ENCODE measurements at regions not wholly inside any gene's neighbourhood (a gene's known extent, or its start where the extent isn't known, plus 50 kb on each side); places are given as distances from the start of the nearest gene placed in this dataset.

DNA sequence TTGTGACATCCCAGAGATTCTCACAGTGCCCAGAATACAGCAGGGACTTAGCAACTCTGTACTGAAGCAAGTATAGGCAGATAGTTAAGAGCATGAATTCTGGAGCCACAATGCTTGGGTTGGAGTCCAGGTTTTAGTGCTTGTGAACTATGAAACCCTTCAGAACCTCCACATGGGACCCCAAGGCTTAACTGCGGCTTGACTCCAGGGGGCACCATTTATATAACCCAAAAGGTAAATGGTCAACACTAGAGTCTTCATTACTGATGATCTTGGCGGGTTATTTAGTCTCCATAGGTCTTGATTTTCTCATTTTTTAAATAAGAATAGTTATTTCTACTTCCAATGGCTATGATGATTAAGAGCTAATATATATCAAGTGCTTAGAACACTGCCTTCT is 390.3 kb downstream of the TAF11L14 start:
- no peak for DNase-seq
- intact Hi-C loops (cut with DNase I; ENCODE audit: low total_unique reads) = no loop called here
- in situ Hi-C loops (cut with MboI; ENCODE audit: low sequenced_read_pairs in 4 of 4) = no loop called here
- no peaks in the 10 kb centered on the region for H3K27me3 ChIP-seq
- H3K4me3 ChIP-seq = no peak overlapping the region
- no peak overlapping the region for H3K27ac ChIP-seq
- no peak for TF ChIP-seq CTCF (IDR thresholded peaks at IDR 0.05 in 4 of 5, conservative IDR thresholded peaks at IDR 0.05 in 1 of 5)
- no peak for TF ChIP-seq POLR2A (IDR thresholded peaks at IDR 0.05)
- no peaks in the 10 kb centered on the region for H3K9me3 ChIP-seq
- no peak for ATAC-seq
- no peaks in the 10 kb centered on the region for H3K36me3 ChIP-seq
- no peaks in the 10 kb centered on the region for H3K4me1 ChIP-seq

- no peak for DNase-seq
- in situ Hi-C loops (cut with MboI; ENCODE audit: low sequenced_read_pairs in 4 of 4) = no loop called here
- H3K4me1 ChIP-seq = no peaks in the 10 kb centered on the region
- no peak overlapping the region for H3K27ac ChIP-seq
- H3K36me3 ChIP-seq = no peaks in the 10 kb centered on the region
- no peaks in the 10 kb centered on the region for H3K9me3 ChIP-seq
- H3K4me3 ChIP-seq = no peak overlapping the region
- TF ChIP-seq CTCF (IDR thresholded peaks at IDR 0.05 in 4 of 5, conservative IDR thresholded peaks at IDR 0.05 in 1 of 5) (no peak), POLR2A (IDR thresholded peaks at IDR 0.05) (no peak)
- ATAC-seq = no peak
- intact Hi-C loops (cut with DNase I; ENCODE audit: low total_unique reads) = no loop called here
- H3K27me3 ChIP-seq = no peaks in the 10 kb centered on the region
Measured at GRCh38 chr5:18027241-18027867, 393.1 kb downstream of the TAF11L14 start.

DNA sequence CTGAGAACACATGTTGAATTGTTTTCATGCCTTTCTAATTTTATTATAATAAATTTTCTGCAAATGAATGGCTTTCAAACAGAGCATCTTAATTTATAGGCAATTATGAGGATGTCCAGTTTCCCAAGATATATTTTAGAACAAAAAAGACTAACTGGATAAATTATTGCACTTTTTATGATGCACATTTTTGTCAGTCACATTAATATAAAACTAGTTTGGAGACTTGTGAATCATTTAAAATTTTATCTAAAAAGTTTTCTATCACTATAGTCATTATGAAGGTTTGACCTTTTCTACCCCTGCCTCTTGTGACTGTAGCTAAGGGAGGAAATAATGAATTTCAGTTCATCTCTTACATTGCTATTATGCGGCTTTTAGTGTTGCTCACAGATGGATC is 393.8 kb downstream of the TAF11L14 start:
- no peak for DNase-seq
- Histone ChIP-seq H3K27ac (no peak overlapping the region), H3K36me3 (no peaks in the 10 kb centered on the region), H3K4me1 (no peaks in the 10 kb centered on the region), H3K4me3 (no peak overlapping the region), H3K27me3 (no peaks in the 10 kb centered on the region), H3K9me3 (no peaks in the 10 kb centered on the region)
- ATAC-seq = no peak
- intact Hi-C loops (cut with DNase I; ENCODE audit: low total_unique reads) (no loop called here), in situ Hi-C loops (cut with MboI; ENCODE audit: low sequenced_read_pairs in 4 of 4) (no loop called here)
- TF ChIP-seq POLR2A (IDR thresholded peaks at IDR 0.05) = no peak
- no peak for TF ChIP-seq CTCF (IDR thresholded peaks at IDR 0.05 in 4 of 5, conservative IDR thresholded peaks at IDR 0.05 in 1 of 5)

DNA sequence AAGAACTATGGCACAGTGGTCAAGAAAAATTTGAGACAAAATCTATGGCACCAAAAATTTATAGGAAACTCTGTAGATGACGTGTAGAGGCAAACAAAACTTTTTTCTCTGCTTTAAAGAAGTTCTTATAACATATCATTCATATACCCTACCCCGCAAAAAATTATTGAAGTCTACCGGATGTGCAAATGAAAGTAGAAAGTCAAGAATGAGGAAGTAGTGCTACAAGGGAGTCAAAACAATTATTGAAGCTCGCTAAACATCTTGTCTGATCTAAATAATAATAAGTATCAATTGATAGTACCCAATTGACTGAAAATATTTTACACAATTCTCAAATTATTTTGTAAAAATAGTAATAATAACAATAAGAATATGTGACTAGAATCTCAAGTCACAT is 398.5 kb downstream of the TAF11L14 start:
- ATAC-seq (no peak), DNase-seq (no peak)
- Histone ChIP-seq H3K27ac (no peak overlapping the region), H3K4me1 (no peaks in the 10 kb centered on the region), H3K4me3 (no peak overlapping the region), H3K27me3 (no peaks in the 10 kb centered on the region), H3K36me3 (no peaks in the 10 kb centered on the region), H3K9me3 (no peaks in the 10 kb centered on the region)
- TF ChIP-seq CTCF (IDR thresholded peaks at IDR 0.05 in 4 of 5, conservative IDR thresholded peaks at IDR 0.05 in 1 of 5) (no peak), POLR2A (IDR thresholded peaks at IDR 0.05) (no peak)
- in situ Hi-C loops (cut with MboI; ENCODE audit: low sequenced_read_pairs in 4 of 4) = no loop called here
- intact Hi-C loops (cut with DNase I; ENCODE audit: low total_unique reads) = no loop called here

DNA sequence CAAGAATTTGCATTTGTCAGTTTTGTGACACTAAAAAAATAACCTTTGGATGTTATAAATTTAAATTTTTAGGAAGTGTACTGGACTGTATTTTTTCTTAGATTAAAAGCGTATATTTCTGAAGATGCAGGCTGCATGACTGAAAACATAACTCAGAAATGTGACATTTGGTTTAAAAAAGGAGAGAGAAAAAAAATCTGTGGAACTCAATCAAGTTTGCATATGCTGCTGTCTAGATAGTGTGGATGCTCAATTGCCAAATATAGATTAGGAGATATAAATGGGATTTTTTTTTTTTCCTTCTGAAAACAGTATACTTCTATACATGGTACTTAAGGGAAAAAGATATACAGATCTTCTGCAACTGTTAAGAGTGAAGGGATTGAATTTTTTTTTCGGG is 402.3 kb downstream of the TAF11L14 start:
- ATAC-seq = no peak
- Histone ChIP-seq H3K4me1 (no peaks in the 10 kb centered on the region), H3K9me3 (no peaks in the 10 kb centered on the region), H3K36me3 (no peaks in the 10 kb centered on the region), H3K4me3 (no peak overlapping the region), H3K27ac (no peak overlapping the region), H3K27me3 (no peaks in the 10 kb centered on the region)
- TF ChIP-seq CTCF (IDR thresholded peaks at IDR 0.05 in 4 of 5, conservative IDR thresholded peaks at IDR 0.05 in 1 of 5) (no peak), POLR2A (IDR thresholded peaks at IDR 0.05) (no peak)
- in situ Hi-C loops (cut with MboI; ENCODE audit: low sequenced_read_pairs in 4 of 4) = no loop called here
- intact Hi-C loops (cut with DNase I; ENCODE audit: low total_unique reads) = no loop called here
- no peak for DNase-seq
